ENCODE measurements at regions not wholly inside any gene's neighbourhood (a gene's known extent, or its start where the extent isn't known, plus 50 kb on each side); places are given as distances from the start of the nearest gene placed in this dataset.

DNA sequence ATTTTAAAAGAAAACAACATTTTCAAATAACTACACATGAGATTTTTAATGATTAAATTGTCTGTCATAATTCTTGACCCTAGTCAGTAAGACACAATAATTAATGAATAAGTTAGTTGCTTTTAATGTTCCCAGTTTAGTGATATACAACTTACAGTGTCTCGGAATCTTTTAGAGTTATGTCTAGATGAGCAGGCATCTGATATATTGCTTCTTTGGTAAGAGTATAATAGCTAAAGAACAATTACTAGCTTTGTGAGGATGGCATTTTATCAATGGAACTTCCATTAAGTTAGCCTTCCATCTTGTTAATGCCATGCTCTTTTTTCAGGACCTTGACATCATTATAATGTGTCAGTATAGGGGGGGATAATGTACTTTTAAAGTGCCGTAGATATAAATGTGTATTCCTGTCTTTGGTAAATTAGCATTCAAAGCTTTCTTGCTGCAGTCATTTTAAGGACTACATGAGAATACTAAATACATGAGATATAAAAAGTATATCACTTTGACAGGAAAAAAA is 425.1 kb downstream of the PDHA2 start:
- Histone ChIP-seq H3K27me3 (no peaks in the 10 kb centered on the region), H3K36me3 (no peaks in the 10 kb centered on the region), H3K4me3 (no peak overlapping the region), H3K9ac (ENCODE audit: low read depth in 2 of 2, low read length in 2 of 2) (no peak overlapping the region), H3K4me1 (no peaks in the 10 kb centered on the region), H3K27ac (no peak overlapping the region), H3K9me3 (no peaks in the 10 kb centered on the region)
- TF ChIP-seq, protein P1, sequence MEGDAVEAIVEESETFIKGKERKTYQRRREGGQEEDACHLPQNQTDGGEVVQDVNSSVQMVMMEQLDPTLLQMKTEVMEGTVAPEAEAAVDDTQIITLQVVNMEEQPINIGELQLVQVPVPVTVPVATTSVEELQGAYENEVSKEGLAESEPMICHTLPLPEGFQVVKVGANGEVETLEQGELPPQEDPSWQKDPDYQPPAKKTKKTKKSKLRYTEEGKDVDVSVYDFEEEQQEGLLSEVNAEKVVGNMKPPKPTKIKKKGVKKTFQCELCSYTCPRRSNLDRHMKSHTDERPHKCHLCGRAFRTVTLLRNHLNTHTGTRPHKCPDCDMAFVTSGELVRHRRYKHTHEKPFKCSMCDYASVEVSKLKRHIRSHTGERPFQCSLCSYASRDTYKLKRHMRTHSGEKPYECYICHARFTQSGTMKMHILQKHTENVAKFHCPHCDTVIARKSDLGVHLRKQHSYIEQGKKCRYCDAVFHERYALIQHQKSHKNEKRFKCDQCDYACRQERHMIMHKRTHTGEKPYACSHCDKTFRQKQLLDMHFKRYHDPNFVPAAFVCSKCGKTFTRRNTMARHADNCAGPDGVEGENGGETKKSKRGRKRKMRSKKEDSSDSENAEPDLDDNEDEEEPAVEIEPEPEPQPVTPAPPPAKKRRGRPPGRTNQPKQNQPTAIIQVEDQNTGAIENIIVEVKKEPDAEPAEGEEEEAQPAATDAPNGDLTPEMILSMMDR (IDR thresholded peaks at IDR 0.05), result no peak
- no peak for DNase-seq
- intact Hi-C loops (cut with DNase I), result no loop called here

DNA sequence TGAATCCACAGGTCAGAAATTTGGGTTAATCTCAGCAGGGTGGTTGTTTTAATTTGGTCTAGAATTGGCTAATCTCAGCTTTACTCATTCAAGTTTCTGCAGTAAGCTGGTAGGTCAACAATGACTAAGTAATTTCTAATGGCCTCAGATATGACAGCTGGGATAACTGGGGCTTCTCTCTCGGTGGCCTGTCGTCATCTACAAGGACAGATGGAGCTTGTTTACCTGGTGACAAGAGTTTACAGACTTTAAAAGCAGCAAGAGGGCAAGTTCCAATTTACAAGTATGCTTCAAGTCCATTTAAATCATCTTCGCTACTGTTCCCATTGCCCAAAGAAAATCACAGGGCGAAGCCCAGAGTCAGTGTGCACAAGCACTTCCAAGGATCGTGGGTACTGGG is 453.9 kb downstream of the PDHA2 start:
- Histone ChIP-seq H3K27me3 (no peaks in the 10 kb centered on the region), H3K9me3 (no peaks in the 10 kb centered on the region), H3K4me1 (no peaks in the 10 kb centered on the region), H3K36me3 (no peaks in the 10 kb centered on the region), H3K4me3 (no peak overlapping the region), H3K27ac (no peak overlapping the region), H3K9ac (ENCODE audit: low read depth in 2 of 2, low read length in 2 of 2) (no peak overlapping the region)
- DNase-seq, result no peak
- intact Hi-C loops (cut with DNase I), result no loop called here
- TF ChIP-seq, protein P1 (IDR thresholded peaks at IDR 0.05), result no peak

DNA sequence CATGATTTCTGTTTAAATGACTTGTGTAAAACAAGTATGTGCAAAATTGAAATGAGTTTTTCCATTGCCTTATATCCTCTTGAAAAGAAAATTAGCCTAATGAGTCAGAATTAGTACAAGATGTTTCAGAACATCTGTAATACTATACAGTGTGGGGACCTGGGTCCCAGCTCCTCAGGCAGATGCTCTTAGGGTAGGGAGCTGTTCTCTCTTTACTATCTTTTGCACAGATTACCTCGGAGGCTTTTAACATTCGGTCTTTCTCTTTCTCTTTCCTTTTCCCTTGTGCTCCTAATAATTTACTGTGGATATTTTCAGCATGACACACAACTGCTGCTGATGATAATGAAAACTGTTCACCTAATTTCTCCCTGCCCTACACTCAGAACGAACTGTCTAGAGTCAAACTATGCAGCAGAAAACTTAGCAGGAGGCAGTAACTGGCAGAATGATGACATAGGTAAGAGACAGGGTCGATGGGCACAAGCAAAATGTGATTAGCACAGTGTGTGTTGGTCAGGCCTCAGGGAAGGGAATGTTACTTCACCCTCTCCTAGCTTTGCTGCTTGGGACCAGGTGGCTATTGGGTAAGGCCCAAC is 455.3 kb downstream of the PDHA2 start:
- Histone ChIP-seq H3K4me1 (no peaks in the 10 kb centered on the region), H3K27ac (no peak overlapping the region), H3K36me3 (no peaks in the 10 kb centered on the region), H3K9me3 (no peaks in the 10 kb centered on the region), H3K9ac (ENCODE audit: low read depth in 2 of 2, low read length in 2 of 2) (no peak overlapping the region), H3K27me3 (no peaks in the 10 kb centered on the region), H3K4me3 (no peak overlapping the region)
- intact Hi-C loops (cut with DNase I), result no loop called here
- no peak for DNase-seq
- TF ChIP-seq, protein P1 (IDR thresholded peaks at IDR 0.05), result no peak

DNA sequence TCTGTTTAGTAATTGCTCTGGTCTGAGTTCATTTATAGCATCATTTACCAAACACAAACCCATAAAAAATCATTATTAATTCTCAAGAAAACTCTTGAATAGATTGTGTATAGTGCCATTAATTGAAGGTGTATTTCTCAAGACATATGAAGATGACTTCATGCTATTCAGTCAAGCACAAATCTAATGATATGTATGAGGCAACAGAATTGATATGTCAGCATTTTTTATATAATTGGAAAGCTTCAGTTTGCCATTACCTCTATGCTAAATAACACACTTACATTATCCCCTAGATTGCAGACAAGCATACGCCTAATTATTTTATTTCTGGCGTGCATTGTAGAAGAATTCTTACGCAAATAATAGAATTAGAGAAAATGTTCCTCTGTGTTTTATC is 461.8 kb downstream of the PDHA2 start:
- TF ChIP-seq, protein P1 (IDR thresholded peaks at IDR 0.05), result no peak
- H3K4me3 ChIP-seq, result no peak overlapping the region
- H3K9me3 ChIP-seq, result no peaks in the 10 kb centered on the region
- no peak for DNase-seq
- H3K36me3 ChIP-seq, result no peaks in the 10 kb centered on the region
- no peak overlapping the region for H3K9ac ChIP-seq (ENCODE audit: low read depth in 2 of 2, low read length in 2 of 2)
- H3K27me3 ChIP-seq, result no peaks in the 10 kb centered on the region
- no peaks in the 10 kb centered on the region for H3K4me1 ChIP-seq
- intact Hi-C loops (cut with DNase I), result no loop called here
- H3K27ac ChIP-seq, result no peak overlapping the region

DNA sequence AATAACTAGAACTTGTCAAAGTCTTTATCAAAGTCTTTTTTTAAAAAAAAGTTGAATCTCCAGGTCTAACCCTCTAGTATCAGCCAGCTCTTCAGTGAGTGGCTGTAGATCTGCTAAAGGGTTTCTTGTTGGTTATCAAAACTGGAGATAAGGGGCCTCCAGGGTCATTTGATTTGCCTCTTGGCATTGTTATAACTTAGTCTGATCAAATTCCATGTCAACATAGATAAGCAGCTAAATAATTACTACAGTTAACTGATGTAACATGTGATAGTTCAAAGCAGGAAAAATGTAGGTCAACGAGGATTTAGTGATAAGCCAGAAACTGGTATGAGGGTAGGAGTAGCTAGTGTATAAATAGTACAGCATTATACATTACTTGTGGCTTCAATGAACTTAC is 465.1 kb downstream of the PDHA2 start:
- Histone ChIP-seq H3K27me3 (no peaks in the 10 kb centered on the region), H3K4me1 (no peaks in the 10 kb centered on the region), H3K9me3 (no peaks in the 10 kb centered on the region), H3K9ac (ENCODE audit: low read depth in 2 of 2, low read length in 2 of 2) (no peak overlapping the region), H3K36me3 (no peaks in the 10 kb centered on the region), H3K4me3 (no peak overlapping the region), H3K27ac (no peak overlapping the region)
- intact Hi-C loops (cut with DNase I), result no loop called here
- TF ChIP-seq, protein P1 (IDR thresholded peaks at IDR 0.05), result no peak
- no peak for DNase-seq
